T47D (cell line): ENCODE measurements at regions not wholly inside any gene's neighbourhood (a gene's known extent, or its start where the extent isn't known, plus 50 kb on each side); places are given as distances from the start of the nearest gene placed in this dataset.
"Not testable (repeated sequence)": the region's sequence is repeated elsewhere in the genome, so short reads cannot be mapped to it uniquely, and the experiment has no call there.

Source experiments
- DNase-seq, 2 experiments: peaks; one replicate each; pipeline versions ENCODE4 v3.0.0 to v3.0.0-alpha.2; 2011 to 2012; ENCODE audit warnings: low read depth in 1 of 2, low spot score in 1 of 2
- JUND ChIP-seq: IDR thresholded peaks from 2 replicates; pipeline ENCODE4 v1.6.1; 2012; ENCODE audit warnings: low read depth
- in situ Hi-C: cut with HindIII; loops from 2 replicates; pipeline ENCODE4 v1.10.0; 2016; ENCODE audit warnings: low sequenced_read_pairs, low pct_unique_long_range_greater_than_20kb

DNA sequence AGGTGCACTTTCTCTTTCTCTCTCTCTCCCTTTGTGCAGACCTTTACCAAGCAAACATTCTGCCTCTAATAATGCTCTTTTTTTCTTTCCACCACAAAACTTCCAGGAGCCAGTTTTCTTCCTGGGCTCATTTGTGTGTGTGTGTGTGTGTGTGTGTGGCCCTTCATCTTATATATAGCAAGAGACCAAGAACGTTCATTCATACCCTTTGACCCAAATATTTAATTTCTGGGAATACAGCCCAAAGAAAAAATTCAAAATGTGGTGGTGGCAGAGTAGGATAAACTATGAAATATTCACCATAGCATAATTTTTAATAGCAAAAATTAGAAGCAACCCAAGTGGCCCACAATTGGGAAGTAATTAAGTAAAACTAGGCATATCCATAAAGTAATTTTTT, 398.9 kb downstream of the IGSF11 start:
- in situ Hi-C loops = no loop called here
- TF ChIP-seq JUND = no peak
- DNase-seq = no peak

DNA sequence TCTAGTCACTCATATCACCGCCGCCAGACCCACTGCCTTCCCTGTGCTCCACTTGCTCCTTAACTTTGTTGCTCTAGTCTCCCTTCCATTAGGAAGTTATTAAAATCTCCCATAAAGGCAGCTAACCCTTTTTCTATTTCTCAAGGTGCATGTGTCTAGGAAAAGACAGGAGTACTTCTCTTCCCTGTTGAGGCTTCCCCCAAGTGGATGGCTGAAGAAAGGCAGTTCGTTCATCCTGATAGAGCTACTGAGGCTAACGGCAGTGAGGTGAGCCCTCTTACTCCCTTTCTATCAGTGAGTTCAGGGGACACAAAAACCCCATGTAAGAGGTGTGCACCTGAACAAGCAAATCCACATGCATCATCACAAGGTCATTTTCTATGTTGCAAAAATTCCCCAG, 397.8 kb downstream of the IGSF11 start:
- peak in 1 of 2 experiments; percentile 42 for DNase-seq
- TF ChIP-seq JUND = no peak
- in situ Hi-C loops = no loop called here

GRCh38 chr3:118637846-118638245, 396.8 kb downstream of the IGSF11 start:
- no peak for TF ChIP-seq JUND
- no peak for DNase-seq
- in situ Hi-C loops = no loop called here

GRCh38 chr3:118641608-118642007, 393.0 kb downstream of the IGSF11 start:
- in situ Hi-C loops = no loop called here
- no peak for DNase-seq
- TF ChIP-seq JUND = no peak

DNA sequence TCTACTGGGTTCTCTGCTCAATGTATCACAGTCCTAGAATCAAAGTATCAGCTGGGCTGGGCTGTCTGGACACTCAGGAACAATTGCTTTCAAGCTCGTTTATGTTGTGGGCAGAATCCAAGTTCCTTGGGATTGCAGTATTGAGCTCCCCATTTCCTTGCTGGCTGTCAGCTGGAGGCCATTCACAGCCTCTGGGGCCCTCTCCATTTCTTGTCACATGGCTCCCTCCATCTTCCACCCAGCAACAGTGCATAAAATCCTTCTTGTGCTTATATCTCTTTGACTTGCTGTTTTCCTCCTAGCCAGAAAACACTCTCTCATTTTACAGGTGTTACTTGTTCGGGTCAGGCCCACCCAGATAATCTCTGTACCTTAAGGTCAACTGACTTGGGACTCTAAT, 363.5 kb downstream of the IGSF11 start:
- DNase-seq = no peak
- TF ChIP-seq JUND = no peak
- in situ Hi-C loops = no loop called here

- no peak for TF ChIP-seq JUND
- in situ Hi-C loops = no loop called here
- DNase-seq = no peak
Observed at GRCh38 chr3:118675305-118675704, 359.3 kb downstream of the IGSF11 start.

- DNase-seq, in situ Hi-C loops: not testable (repeated sequence)
Observed at GRCh38 chr3:118678663-118679062, 356.0 kb downstream of the IGSF11 start.

DNA sequence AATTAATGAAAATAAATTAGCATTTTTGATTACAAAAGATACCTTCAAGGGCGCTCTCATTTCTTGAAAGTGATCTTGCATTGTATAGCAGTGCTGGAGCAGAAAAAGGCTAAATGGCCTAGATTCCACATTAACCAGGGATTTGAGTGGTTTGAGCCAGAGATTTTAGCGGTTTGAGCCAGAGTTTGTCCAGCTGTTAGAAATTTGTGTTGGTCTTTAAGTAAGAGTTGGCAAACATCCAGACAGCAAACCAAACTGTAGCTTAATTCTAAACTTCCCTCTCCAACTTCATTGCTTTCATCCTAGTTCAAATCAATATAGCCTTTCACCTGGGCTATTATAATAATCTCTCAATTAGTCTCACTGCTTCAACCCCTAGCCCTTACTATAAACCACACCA, 351.7 kb downstream of the IGSF11 start:
- in situ Hi-C loops = no loop called here
- DNase-seq = no peak
- TF ChIP-seq JUND = no peak

- in situ Hi-C loops = no loop called here
- TF ChIP-seq JUND = no peak
- DNase-seq = no peak
Observed at GRCh38 chr3:118683636-118684035, 351.0 kb downstream of the IGSF11 start.

DNA sequence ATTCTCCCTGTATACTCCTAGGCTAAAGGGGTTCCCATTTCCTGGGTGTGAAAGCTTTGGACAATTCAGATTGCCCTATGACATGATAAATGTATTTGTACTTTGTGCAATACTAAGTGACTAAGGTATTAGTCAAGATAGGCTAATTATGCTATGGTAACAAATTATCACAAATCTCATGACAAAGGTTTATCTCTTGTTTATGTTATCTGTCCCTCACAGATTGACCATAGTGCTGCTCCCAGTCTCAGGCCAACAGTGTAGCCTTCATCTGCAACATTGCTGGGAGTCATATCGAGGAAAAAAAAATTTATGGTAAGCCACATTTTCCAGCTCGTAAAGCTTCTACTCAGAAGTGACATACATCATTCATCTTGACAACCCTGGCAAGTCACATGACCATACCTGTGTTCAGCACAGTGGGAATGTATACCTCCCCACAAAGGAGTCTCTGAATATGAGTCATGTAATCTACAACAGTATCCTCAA, 346.2 kb downstream of the IGSF11 start:
- in situ Hi-C loops = no loop called here
- no peak for DNase-seq
- no peak for TF ChIP-seq JUND

- in situ Hi-C loops = no loop called here
- DNase-seq = no peak
- TF ChIP-seq JUND = no peak
Observed at GRCh38 chr3:118692416-118692815, 342.2 kb downstream of the IGSF11 start.

- no peak for DNase-seq
- in situ Hi-C loops = no loop called here
- TF ChIP-seq JUND = no peak
Observed at GRCh38 chr3:118705487-118706219, 329.0 kb downstream of the IGSF11 start.

DNA sequence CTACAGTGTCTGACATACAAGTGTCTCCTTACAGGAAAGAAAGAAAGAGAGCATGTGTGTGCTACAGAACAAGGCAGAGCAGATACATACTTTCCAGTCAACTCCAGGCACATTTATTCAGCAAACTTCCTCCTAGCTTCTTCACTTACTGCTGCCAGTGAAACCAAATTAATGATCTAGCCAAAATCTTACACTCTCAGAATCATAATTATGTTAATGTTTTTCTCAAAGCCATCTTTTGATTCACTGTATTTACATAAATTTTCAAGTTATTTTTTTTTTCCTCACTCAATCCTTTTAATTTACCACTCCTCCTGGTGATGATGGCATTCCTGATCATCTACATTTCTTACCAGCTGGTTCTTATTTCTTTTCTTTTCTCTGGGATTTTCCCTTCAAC, 326.7 kb downstream of the IGSF11 start:
- DNase-seq = no peak
- in situ Hi-C loops = no loop called here
- TF ChIP-seq JUND = no peak

GRCh38 chr3:118710532-118710931, 324.1 kb downstream of the IGSF11 start:
- in situ Hi-C loops = no loop called here
- no peak for DNase-seq
- TF ChIP-seq JUND = no peak
